ENCODE measurements at regions not wholly inside any gene's neighbourhood (a gene's known extent, or its start where the extent isn't known, plus 50 kb on each side); places are given as distances from the start of the nearest gene placed in this dataset.

DNA sequence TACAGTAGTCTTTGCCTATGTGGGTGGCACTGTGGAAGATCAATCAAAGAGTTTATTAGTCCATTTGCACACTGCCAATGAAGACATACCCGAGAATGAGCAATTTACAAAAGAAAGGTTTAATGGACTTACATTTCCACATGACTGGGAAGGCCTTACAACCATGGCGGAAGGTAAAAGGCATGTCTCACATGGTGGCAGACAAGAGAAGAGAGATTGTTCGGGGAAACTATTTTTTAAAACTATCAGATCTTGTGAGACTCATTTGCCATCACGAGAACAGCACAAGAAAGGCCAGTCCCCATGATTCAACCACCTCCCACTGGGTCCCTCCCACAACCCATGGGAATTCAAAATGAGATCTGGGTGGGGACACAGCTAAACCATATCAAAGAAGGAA, 432.1 kb downstream of the ZFHX3 start:
- no peak overlapping the region for H3K4me3 ChIP-seq
- no peaks in the 10 kb centered on the region for H3K36me3 ChIP-seq
- H3K27me3 ChIP-seq (replicated peaks in 1 of 7) = no peaks in the 10 kb centered on the region
- intact Hi-C loops (cut with DNase I; ENCODE audit: low total_unique reads) = no loop called here
- 89 to 99% (median 94%) methylated on average over 4 of the region's 4 CpGs for WGBS, 5 donors
- H3K27ac ChIP-seq = no peak overlapping the region
- DNase-seq = no peak
- no peaks in the 10 kb centered on the region for H3K4me1 ChIP-seq
- TF ChIP-seq, protein P1, sequence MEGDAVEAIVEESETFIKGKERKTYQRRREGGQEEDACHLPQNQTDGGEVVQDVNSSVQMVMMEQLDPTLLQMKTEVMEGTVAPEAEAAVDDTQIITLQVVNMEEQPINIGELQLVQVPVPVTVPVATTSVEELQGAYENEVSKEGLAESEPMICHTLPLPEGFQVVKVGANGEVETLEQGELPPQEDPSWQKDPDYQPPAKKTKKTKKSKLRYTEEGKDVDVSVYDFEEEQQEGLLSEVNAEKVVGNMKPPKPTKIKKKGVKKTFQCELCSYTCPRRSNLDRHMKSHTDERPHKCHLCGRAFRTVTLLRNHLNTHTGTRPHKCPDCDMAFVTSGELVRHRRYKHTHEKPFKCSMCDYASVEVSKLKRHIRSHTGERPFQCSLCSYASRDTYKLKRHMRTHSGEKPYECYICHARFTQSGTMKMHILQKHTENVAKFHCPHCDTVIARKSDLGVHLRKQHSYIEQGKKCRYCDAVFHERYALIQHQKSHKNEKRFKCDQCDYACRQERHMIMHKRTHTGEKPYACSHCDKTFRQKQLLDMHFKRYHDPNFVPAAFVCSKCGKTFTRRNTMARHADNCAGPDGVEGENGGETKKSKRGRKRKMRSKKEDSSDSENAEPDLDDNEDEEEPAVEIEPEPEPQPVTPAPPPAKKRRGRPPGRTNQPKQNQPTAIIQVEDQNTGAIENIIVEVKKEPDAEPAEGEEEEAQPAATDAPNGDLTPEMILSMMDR (IDR thresholded peaks at IDR 0.05 in 8 of 11, conservative IDR thresholded peaks at IDR 0.05 in 3 of 11) = no peak
- no peak for TF ChIP-seq POLR2AphosphoS5 (IDR thresholded peaks at IDR 0.05)
- peaks cover 0 to 4% (median 0%) of the 10 kb centered on the region in 8 donors for H3K9me3 ChIP-seq

DNA sequence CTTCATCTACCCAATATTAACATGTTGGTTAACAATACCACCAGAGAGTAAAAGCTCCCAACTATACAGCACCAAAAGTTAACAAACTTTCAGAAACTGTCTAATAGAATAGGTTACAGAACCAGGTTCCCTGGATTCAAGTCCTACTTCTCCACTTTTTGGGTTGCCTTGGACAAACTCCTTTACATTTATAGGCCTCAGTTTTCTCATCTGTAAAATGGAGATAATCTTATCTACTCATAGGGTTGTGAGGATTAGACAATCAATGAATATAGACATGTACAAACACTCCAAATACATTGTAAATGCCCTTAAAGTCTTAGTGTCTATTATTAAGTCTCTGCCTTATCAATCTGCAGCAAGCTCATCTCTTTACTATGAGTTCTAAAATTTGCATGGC, 435.2 kb downstream of the ZFHX3 start:
- H3K36me3 ChIP-seq = no peaks in the 10 kb centered on the region
- no peak for DNase-seq
- H3K27ac ChIP-seq = no peak overlapping the region
- no peak overlapping the region for H3K4me3 ChIP-seq
- peaks cover 0 to 8% (median 0%) of the 10 kb centered on the region in 6 donors for H3K4me1 ChIP-seq
- no peaks in the 10 kb centered on the region for H3K27me3 ChIP-seq (replicated peaks in 1 of 7)
- peaks cover 0 to 4% (median 0%) of the 10 kb centered on the region in 8 donors for H3K9me3 ChIP-seq
- TF ChIP-seq POLR2A (IDR thresholded peaks at IDR 0.05) = no peak
- no peak for TF ChIP-seq POLR2AphosphoS5 (IDR thresholded peaks at IDR 0.05)
- TF ChIP-seq, protein P1 (IDR thresholded peaks at IDR 0.05 in 8 of 11, conservative IDR thresholded peaks at IDR 0.05 in 3 of 11) = no peak
- intact Hi-C loops (cut with DNase I; ENCODE audit: low total_unique reads) = no loop called here

DNA sequence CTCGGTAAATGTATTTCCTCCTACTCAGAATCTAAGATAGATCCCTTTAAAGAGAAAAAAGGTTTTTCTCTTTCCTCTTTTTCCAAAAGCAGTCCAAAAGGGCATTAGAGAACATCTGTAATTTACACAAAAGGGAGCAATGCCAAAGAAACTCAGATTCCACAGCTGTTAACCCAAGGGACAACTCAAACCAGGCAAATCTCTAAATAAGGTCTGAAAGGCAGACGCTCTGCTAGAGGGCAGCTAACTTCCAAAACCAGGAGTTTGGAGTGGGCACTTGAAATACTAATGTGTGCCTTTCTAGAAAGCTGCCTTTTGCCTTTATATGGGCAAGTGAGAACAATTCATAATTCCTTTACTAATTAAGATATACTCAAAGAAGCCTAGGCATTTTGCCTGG, 435.7 kb downstream of the ZFHX3 start:
- Histone ChIP-seq H3K36me3 (no peaks in the 10 kb centered on the region), H3K27me3 (replicated peaks in 1 of 7) (no peaks in the 10 kb centered on the region), H3K4me1 (peaks cover 0 to 8% (median 0%) of the 10 kb centered on the region in 6 donors), H3K4me3 (no peak overlapping the region), H3K27ac (no peak overlapping the region), H3K9me3 (peaks cover 0 to 4% (median 0%) of the 10 kb centered on the region in 8 donors)
- TF ChIP-seq, protein P1 (IDR thresholded peaks at IDR 0.05 in 8 of 11, conservative IDR thresholded peaks at IDR 0.05 in 3 of 11) = no peak
- TF ChIP-seq POLR2AphosphoS5 (IDR thresholded peaks at IDR 0.05) (no peak), POLR2A (IDR thresholded peaks at IDR 0.05) (no peak)
- intact Hi-C loops (cut with DNase I; ENCODE audit: low total_unique reads) = no loop called here
- WGBS, 5 donors = 65 to 83% (median 76%) methylated on average over 2 of the region's 2 CpGs
- no peak for DNase-seq

DNA sequence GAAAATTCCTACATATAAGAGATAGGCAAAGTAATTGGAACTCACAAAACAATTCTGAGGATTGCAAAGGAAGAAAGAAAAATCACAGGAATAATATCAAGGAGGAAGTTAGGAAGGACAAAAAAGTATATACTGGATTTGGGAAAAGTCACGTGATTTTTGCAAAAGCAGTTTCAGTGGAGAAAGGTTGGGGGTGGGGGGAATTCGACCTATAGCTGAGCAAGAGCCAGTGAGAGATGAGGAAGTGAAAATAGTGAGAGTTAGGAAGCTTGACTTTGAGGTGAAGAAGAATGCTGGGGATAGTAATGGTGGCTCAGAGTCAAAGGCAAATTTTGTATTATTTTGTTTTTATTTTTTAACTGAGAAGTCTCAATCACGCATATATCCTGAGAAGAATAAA, 438.0 kb upstream of the PMFBP1 start:
- Histone ChIP-seq H3K36me3 (no peaks in the 10 kb centered on the region), H3K9me3 (no peaks in the 10 kb centered on the region), H3K4me1 (peaks cover 0 to 8% (median 0%) of the 10 kb centered on the region in 6 donors), H3K27ac (no peak overlapping the region), H3K4me3 (no peak overlapping the region), H3K27me3 (replicated peaks in 1 of 7) (no peaks in the 10 kb centered on the region)
- TF ChIP-seq POLR2AphosphoS5 (IDR thresholded peaks at IDR 0.05) = no peak
- no peak for TF ChIP-seq POLR2A (IDR thresholded peaks at IDR 0.05)
- DNase-seq = no peak
- WGBS, 5 donors = 57 to 71% (median 61%) methylated on average over 3 of the region's 3 CpGs
- intact Hi-C loops (cut with DNase I; ENCODE audit: low total_unique reads) = no loop called here

DNA sequence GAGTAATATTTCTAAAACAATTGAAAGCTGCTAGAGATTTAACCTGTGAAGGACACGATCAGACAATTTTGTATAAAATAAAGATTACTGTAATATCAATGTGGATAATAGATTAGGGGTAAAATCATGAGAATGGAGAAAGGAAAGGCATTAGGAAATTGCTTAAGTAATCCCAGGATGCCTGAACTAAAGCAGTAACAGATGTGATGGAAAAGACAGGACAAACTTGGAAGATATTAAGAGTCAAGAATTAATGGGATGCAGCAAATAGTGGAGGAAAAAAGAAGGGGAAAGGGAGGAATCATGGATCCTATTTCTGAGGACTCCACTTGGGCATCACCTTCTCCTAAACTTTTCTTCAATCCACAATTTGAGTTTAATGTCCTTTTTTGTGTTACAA, 437.1 kb upstream of the PMFBP1 start:
- H3K4me3 ChIP-seq = no peak overlapping the region
- DNase-seq = no peak
- no peaks in the 10 kb centered on the region for H3K27me3 ChIP-seq (replicated peaks in 1 of 7)
- no peaks in the 10 kb centered on the region for H3K36me3 ChIP-seq
- H3K27ac ChIP-seq = no peak overlapping the region
- WGBS, 5 donors = 43 to 98% (median 86%) methylated on average over 1 of the region's 1 CpG
- H3K9me3 ChIP-seq = no peaks in the 10 kb centered on the region
- H3K4me1 ChIP-seq = peaks cover 0 to 8% (median 0%) of the 10 kb centered on the region in 6 donors
- intact Hi-C loops (cut with DNase I; ENCODE audit: low total_unique reads) = no loop called here
- TF ChIP-seq POLR2AphosphoS5 (IDR thresholded peaks at IDR 0.05) (no peak), POLR2A (IDR thresholded peaks at IDR 0.05) (no peak)
- TF ChIP-seq, protein P1 (IDR thresholded peaks at IDR 0.05 in 8 of 11, conservative IDR thresholded peaks at IDR 0.05 in 3 of 11) = no peak
